Suppressor macrophage treated with lipopolysaccharide for 4 hours (primary cell): ENCODE measurements at regions not wholly inside any gene's neighbourhood (a gene's known extent, or its start where the extent isn't known, plus 50 kb on each side); places are given as distances from the start of the nearest gene placed in this dataset.
"Not testable (repeated sequence)": the region's sequence is repeated elsewhere in the genome, so short reads cannot be mapped to it uniquely, and the experiment has no call there.

ENCODE experiments used
- DNase-seq: peaks from one replicate; pipeline ENCODE4 v3.0.0-alpha.2; 2020

- no peak for DNase-seq
Measured at GRCh38 chr5:105616599-105616998, 2054.0 kb upstream of the NUDT12 start.

DNA sequence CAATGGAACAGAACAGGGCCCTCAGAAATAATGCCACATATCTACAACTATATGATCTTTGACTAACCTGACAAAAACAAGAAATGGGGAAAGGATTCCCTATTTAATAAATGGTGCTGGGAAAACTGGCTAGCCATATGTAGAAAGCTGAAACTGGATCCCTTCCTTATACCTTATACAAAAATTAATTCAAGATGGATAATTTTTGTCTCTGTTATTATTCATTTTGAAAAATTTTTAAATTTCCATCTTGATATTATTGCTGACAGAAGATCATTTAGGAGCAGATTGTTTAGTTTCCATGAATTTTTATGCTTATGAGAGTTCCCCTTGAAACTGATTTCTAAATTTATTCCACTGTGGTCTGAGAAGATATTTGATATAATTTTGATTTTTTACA lies 2039.8 kb upstream of the NUDT12 start:
- not testable (repeated sequence) for DNase-seq

DNA sequence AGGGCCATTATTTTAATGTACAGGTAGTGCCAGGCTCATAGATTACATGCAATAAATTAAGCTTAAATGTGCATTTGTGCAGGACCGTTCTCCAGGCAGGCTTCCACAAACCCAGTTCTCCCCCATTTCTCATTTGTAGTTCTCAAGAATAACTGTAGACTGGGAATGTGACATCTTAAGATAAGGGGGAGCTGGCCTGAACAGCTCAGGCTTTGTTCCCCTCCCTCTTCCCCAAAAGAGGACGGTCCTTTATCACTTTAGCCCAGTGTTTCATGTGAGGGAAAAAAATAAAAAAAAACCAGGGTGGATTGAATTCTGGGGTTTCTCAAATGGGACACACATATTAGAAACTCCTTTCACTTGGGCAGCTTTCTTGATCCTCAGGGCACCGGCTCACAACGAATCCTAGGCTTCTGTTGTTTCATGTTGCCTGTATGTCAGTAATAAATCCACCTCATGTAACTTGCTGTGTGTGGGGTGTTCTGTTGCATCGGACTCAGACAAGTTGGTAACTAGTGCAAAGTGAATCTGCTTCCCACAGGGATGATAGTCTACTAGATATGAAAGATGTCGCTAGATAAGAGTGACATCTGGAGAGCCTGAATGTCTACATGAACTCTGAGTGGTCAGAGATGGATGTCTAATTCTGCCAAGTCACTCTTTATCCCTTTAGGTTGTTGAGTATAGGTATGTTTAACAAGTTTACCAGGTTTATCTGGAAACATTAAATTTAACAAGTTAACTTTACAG lies 2030.6 kb upstream of the NUDT12 start:
- no peak for DNase-seq

DNA sequence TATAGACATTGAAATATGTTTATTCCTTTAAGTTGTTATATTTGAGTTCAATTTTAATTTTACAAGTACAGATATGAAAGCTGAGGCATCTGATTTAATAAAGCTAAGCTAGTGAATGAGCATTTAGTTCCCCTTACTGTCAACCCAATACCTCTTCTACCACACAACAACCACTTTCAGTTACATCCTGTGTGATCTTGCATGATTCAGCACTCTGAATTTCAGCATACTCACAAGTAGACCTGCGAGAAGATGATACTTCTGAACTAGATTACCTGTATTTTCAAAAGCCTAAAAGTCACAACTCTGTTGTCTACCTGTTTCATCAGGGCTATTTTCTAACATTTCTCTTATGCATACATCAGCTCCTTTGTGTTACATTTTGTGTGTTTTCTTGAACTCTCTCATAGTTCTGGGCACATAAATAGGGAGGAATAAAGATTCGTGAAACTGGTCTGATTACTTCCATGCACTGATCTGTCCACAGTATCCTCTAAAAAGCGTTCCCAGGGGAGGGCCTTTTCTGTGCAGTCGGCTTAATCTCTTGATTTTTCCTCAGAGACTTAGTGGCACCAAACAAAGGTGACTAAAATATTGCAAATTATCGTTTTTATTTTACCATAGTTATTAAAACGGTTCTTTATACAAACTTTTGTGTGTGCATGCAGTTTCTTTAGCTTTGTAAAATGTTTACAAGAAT lies 2025.5 kb upstream of the NUDT12 start:
- no peak for DNase-seq

DNA sequence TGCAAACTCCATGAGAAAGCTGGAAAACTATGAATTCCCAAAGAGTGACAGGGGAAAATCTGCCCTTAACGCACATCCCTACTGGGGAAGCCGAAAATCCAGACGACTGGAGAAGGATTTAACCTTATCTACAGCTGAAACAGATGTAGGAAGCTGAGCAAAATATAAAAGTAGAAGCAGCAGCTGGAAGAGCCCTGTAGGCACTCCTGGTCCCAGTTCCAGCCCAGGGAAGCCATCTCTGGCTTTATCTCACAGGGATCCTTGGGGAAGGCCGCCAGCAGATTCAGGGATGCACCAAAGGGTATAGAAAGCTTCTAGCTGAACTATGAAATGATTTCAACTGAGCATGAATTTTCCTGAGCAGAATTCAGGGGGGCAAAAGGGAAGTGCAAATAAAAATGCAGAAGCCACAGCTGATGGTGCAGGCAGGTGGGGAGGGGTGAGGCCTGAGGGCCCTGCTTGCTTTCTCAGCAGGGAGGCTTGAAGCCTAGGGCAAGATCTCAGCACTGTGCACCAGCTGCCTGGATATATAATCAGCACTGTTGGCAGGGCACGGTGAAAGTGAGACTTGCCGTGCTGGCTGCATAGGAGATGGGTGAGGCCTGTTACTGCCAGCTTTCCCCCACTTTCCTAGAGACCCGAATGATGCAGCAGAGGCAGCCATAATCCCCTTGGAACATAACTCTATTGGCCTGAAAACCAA lies 2019.5 kb upstream of the NUDT12 start:
- no peak for DNase-seq

DNA sequence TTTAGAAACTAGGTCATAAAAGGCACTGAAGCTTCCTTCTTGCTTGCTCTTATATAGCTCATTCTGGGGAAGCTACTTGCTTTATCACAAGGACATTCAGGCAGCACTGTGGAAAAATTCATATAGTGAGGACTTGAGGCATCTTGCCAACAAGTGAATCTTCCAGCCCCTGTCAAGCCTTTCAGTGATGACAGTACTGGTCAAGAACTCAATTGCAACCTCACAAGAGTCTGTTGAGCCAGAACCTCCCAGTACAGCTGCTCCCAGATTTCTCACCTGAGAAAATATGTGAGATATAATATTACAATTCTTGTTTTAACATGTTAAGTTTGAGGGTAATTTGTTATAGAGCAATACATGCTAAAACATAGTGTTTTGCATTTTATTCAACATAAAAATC lies 2011.0 kb upstream of the NUDT12 start:
- no peak for DNase-seq

- no peak for DNase-seq
Measured at GRCh38 chr5:105565531-105565930, 2002.9 kb upstream of the NUDT12 start.

- no peak for DNase-seq
Measured at GRCh38 chr5:105563842-105564241, 2001.3 kb upstream of the NUDT12 start.

DNA sequence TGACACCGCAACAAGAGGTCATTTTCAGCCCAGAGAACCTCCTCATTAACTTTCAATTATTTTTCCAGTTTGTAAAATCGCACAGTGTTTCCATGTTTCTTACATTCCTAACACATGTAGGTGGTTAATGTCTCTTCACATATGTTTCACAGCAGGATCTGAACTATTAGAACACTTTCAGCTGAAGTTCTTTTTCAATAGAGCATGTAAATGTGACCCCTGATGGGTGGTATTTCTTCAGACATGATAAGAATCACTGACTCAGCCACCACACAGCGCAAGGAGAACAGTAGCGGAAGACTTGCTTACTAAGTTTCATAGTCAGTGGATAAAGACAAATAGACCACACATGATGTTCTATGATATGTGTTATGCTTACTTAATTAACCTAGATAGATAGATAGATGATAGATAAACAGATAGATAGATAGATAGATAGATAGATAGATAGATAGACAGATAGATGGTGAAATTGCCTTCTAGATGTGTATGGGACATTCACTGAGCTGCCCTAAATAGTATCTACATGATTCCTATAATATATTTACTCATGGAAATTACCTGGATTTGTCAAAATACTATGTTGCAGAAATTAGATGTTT lies 1992.1 kb upstream of the NUDT12 start:
- DNase-seq, result no peak

DNA sequence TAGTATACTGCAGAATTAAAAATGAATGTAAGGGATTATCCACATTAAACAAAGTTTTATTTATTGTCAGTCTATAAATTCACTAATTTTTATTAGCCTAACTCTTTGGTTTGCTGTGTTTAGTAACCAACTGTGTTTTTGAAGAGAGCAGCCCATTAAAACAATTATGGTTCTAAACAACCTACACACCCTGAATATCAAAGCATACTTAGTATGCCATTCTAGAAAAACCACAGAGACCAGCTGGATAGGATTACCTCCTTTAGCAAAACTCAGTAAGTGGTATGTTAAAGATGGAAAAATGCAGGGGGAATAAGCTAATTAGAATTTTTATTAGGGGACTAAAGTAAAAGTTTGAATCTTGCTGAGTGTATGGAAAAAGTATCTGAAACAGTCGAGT lies 1981.7 kb upstream of the NUDT12 start:
- no peak for DNase-seq

DNA sequence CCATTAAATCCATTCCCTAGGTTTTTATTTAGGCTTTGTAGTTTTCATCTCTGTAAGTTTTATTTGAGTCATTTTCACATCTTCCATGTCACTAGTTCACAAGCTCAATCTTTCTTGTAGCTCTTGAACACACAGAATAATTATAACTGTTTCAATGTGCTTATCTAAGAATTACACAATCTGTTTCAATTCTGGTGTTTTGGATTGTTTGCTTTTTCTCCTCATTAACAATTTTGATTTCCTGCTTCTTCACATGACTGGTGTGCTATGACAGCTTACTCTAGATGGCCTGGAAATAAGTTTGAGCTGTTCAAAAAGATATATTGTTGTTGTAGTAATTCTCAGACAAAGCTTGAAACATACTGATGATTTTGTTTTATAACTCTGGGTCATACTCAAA lies 1974.1 kb upstream of the NUDT12 start:
- DNase-seq, result no peak

DNA sequence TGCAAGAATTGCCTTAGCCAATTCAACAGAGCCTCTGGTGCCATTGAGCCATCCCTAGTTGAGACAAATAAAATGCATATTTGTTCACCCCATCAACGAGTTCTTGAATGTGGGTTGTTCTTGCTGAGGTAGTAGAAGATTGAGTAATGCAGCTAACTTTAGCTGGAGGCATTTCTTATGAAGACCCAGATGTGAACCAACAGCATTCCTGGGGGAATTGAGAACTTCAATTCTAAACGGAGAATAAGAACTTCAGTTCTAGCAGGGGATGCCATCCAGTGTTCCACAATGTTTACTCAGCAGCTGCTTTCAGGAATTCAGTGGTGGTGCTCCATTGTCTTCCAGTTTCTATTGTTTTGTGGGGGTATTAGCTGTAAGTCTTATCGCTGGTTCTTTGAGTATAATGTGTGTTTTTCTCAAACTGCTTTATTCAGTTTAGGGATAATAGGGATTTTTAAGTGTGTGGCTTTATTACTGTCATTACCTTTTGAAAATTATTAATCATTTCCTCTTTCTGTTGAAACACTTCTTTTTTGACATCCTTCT lies 1968.2 kb upstream of the NUDT12 start:
- DNase-seq, result no peak

GRCh38 chr5:105529851-105530250 lies 1967.3 kb upstream of the NUDT12 start:
- DNase-seq, result no peak

GRCh38 chr5:105508519-105508918 lies 1945.9 kb upstream of the NUDT12 start:
- no peak for DNase-seq

DNA sequence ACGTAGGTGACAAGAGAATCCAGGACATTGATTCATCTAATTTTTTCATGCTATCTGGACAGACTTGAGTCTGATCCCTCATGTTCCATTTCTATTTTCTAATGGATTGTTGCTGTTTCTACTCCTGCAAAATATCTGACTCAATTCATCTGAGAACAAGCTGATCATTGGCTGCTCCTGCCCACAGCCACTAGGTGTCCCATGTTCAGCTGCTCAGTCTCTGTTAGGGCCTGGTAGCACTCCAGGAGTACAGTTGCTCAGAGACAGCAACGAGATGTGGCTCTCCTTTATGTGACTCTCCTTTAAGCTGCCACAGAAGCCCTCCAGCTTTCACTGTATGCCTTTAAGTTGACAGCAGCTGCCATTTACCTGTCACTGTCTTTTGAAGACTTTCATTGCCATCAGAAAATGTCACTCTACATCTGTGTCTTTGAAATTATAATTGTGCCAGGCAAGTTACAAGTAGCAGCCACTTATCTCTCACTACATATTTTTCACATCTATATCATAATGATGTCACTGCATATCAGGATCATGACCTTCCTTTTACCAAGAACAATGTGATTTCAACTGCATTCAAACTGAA lies 1944.2 kb upstream of the NUDT12 start:
- DNase-seq, result no peak

GRCh38 chr5:105503950-105504349 lies 1941.4 kb upstream of the NUDT12 start:
- DNase-seq, result no peak

GRCh38 chr5:105501315-105501714 lies 1938.7 kb upstream of the NUDT12 start:
- DNase-seq, result no peak

GRCh38 chr5:105475401-105475800 lies 1912.8 kb upstream of the NUDT12 start:
- no peak for DNase-seq

GRCh38 chr5:105462377-105462776 lies 1899.8 kb upstream of the NUDT12 start:
- no peak for DNase-seq

- DNase-seq, result no peak
Measured at GRCh38 chr5:105460721-105461120, 1898.1 kb upstream of the NUDT12 start.

DNA sequence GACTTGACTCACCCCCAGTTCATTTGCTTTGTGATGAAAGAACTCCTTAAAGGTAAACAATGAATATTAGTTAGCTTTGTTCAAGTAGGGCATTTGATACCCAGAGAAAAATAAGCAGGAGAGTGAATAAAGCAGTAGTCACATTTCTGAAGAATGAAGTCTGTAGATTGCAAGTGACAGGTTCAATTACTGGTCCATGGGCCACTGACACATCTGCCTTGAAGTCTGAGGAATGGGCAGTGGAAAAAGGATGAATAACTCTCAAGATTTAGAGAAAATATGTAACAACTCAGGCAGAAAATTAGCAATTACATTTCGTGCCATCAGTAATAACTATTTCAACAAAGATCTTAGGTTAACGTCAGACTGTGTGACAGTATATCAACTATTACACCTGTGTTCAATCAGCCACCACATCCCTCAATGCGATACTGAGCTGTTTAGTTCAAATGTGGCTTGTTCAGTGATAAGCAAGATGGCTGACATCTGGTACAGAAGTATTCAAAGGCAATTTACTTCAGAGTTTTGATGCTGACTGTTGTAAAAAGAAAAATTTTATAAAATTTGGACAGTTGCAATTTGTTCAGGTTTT lies 1890.7 kb upstream of the NUDT12 start:
- no peak for DNase-seq

- no peak for DNase-seq
Measured at GRCh38 chr5:105448271-105448670, 1885.7 kb upstream of the NUDT12 start.

DNA sequence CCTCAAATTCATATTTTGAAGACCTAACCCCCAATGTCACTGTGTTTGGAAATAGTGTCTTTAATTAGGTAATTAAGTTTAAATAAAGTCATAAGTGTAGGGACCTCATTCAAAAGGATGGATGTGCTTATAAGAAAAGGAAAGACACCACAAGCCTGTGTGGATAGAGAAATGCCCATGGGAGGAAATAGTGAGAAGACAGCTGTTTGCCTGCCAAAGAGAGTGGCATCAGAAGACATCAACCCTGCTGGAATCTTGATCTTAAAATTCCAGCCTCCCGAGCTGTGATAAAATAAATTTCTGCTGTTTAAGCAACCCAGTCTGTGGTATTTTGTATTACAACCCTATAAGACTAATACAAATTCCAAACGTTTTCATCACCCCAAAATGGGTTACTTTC lies 1867.9 kb upstream of the NUDT12 start:
- DNase-seq, result no peak
